Left lung (tissue), 4 donors: ENCODE measurements at regions not wholly inside any gene's neighbourhood (a gene's known extent, or its start where the extent isn't known, plus 50 kb on each side); places are given as distances from the start of the nearest gene placed in this dataset.

Experiments
- ATAC-seq: fragments of 200-7000 bp; cut with Tn5 transposase; one replicate; pipeline ENCODE4 v1.9.1; 2020; ENCODE audit warnings: moderate library complexity
- DNase-seq, 4 donors: peaks; one replicate each; pipeline ENCODE4 v3.0.0-alpha.2; 2013 to 2020
- H3K27ac ChIP-seq, 2 donors: fragments of 200-600 bp; sonication (generic) in 1 of 2; one replicate each; pipeline versions ENCODE4 v1.5.0 to v1.8.0; 2020 to 2021
- H3K27me3 ChIP-seq, 2 donors: fragments of 200-600 bp; sonication (generic) in 1 of 2; one replicate each; pipeline versions ENCODE4 v1.5.0 to v1.8.0; 2020 to 2021
- H3K36me3 ChIP-seq, 2 donors: fragments of 200-600 bp; sonication (generic) in 1 of 2; one replicate each; pipeline versions ENCODE4 v1.5.0 to v1.8.0; 2020 to 2021
- H3K4me1 ChIP-seq, 2 donors: fragments of 200-600 bp; one replicate each; pipeline ENCODE4 v1.8.0; 2021
- H3K4me3 ChIP-seq, 2 donors: fragments of 200-600 bp; sonication (generic) in 1 of 2; one replicate each; pipeline versions ENCODE4 v1.5.0 to v1.8.0; 2020 to 2021; ENCODE audit warnings: mild to moderate bottlenecking in 1 of 2
- H3K9me3 ChIP-seq, 2 donors: fragments of 200-600 bp; sonication (generic) in 1 of 2; one replicate each; pipeline versions ENCODE4 v1.5.0 to v1.8.0; 2020 to 2021
- CTCF ChIP-seq, 2 donors: fragments of 200-600 bp; sonication (generic) in 1 of 2; IDR thresholded peaks; one replicate each; pipeline versions ENCODE4 v1.5.0 to v1.8.0; 2021; ENCODE audit warnings: antibody characterized with exemption in 2 of 2
- intact Hi-C, 2 donors: fragments of 100-400 bp; cut with DNase I; formaldehyde crosslinking; loops; one replicate each; pipeline versions ENCODE4 v1.11.2 to v1.14.2; 2022
- donor health status: DM: no; HTN: yes; CAD: no.
- donor health status: DM: no; HTN: no; CAD: no.

DNA sequence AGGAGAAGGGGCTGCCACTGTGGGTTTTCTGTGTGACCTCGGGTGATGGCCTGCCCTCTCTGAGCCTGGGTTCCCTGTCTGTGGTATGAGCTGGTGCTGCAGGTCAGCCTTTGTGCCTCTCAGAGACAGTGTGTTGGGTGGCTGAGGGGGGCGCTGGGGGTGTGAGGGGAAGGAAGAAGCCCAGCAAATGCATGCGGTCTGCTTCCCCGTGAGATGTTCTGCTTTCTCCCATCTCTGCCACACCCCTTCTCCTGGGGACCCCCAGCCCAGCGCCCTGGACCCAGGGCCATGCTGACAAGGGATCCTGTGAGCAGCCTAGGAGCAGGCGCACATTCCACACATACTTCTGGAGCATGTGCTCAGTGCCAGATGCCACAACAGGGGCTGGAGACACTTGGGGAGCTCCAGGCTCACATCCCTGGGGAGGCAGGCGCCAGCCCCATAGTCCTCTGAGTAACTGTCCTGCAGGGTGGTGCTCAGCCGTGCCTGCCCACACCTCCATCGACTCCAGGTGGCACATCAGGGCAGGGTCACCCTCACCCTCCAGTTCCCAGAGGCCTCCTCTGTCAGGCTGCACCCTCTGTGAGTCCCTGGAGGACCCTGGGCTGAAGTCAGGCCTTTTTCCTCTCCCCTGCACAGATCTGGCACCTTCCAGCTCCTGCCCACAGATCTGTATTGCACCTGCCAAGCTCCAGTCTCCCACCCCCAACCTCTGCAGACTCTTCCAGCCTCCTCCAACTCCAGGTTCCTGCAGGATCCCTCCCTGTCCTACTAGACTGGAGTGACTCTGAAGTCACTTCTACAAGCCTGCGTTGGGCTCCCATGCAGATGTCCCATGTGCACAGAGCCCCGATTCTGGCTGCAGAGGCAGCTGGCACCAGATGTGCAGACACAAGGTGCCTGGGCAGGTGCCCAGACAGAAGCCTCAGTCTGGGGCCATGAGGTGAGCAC, 205.6 kb downstream of the KIF26A start:
- H3K27ac ChIP-seq: no peak overlapping the region
- DNase-seq (peak in 1 of 4 donors; percentile 25), ATAC-seq (no peak)
- intact Hi-C loops: no loop called here
- no peak for TF ChIP-seq CTCF (IDR thresholded peaks at IDR 0.05)
- no peaks in the 10 kb centered on the region for H3K4me1 ChIP-seq
- H3K27me3 ChIP-seq: peaks cover 0 to 59% of the 10 kb centered on the region in 2 donors
- H3K4me3 ChIP-seq: no peak overlapping the region
- H3K9me3 ChIP-seq: no peaks in the 10 kb centered on the region
- H3K36me3 ChIP-seq: no peaks in the 10 kb centered on the region

GRCh38 chr14:104344818-104345620, 206.6 kb downstream of the KIF26A start:
- Histone ChIP-seq H3K36me3 (no peaks in the 10 kb centered on the region), H3K4me1 (no peaks in the 10 kb centered on the region), H3K27me3 (peaks cover 0 to 59% of the 10 kb centered on the region in 2 donors), H3K4me3 (no peak overlapping the region), H3K27ac (no peak overlapping the region), H3K9me3 (no peaks in the 10 kb centered on the region)
- ATAC-seq (no peak), DNase-seq (no peak)
- intact Hi-C loops: no loop called here
- TF ChIP-seq CTCF (IDR thresholded peaks at IDR 0.05): no peak

- ATAC-seq (no peak), DNase-seq (no peak)
- Histone ChIP-seq H3K4me3 (no peak overlapping the region), H3K27me3 (peaks cover 0 to 59% of the 10 kb centered on the region in 2 donors), H3K27ac (no peak overlapping the region), H3K4me1 (no peaks in the 10 kb centered on the region), H3K36me3 (no peaks in the 10 kb centered on the region), H3K9me3 (no peaks in the 10 kb centered on the region)
- intact Hi-C loops: no loop called here
- TF ChIP-seq CTCF (IDR thresholded peaks at IDR 0.05): no peak
Measured at GRCh38 chr14:104345621-104346462, 207.5 kb downstream of the KIF26A start.

GRCh38 chr14:104346608-104347007, 208.2 kb downstream of the KIF26A start:
- no peaks in the 10 kb centered on the region for H3K9me3 ChIP-seq
- peaks cover 0 to 58% of the 10 kb centered on the region in 2 donors for H3K27me3 ChIP-seq
- intact Hi-C loops: no loop called here
- no peaks in the 10 kb centered on the region for H3K4me1 ChIP-seq
- no peak overlapping the region for H3K27ac ChIP-seq
- ATAC-seq: no peak
- no peaks in the 10 kb centered on the region for H3K36me3 ChIP-seq
- no peak for TF ChIP-seq CTCF (IDR thresholded peaks at IDR 0.05)
- H3K4me3 ChIP-seq: no peak overlapping the region
- no peak for DNase-seq
